ENCODE measurements at regions not wholly inside any gene's neighbourhood (a gene's known extent, or its start where the extent isn't known, plus 50 kb on each side); places are given as distances from the start of the nearest gene placed in this dataset.

GRCh38 chr5:51286046-51286445 is 97.2 kb upstream of the ISL1 start:
- no peaks in the 10 kb centered on the region for H3K36me3 Mint-ChIP-seq
- POLR2A ChIA-PET (ENCODE audit: partially characterized antibody), result no interaction called here
- no peak for DNase-seq

GRCh38 chr5:51302343-51302742 is 80.9 kb upstream of the ISL1 start:
- no peak overlapping the region for H3K27ac ChIP-seq (ENCODE audit: low read depth, low read length)
- Mint-ChIP-seq H3K9me3 (peaks cover 5 to 24% (median 18%) of the 10 kb centered on the region in 8 donors), H3K4me3 (no peak overlapping the region), H3K27me3 (no peaks in the 10 kb centered on the region), H3K27ac (no peak overlapping the region), H3K36me3 (no peaks in the 10 kb centered on the region), H3K4me1 (no peaks in the 10 kb centered on the region)
- H3K4me3 ChIP-seq (ENCODE audit: low read length in 2 of 2), result no peak overlapping the region
- no peaks in the 10 kb centered on the region for H3K4me1 ChIP-seq (ENCODE audit: insufficient read depth, low read length)
- CTCF ChIA-PET (ENCODE audit: partially characterized antibody), result no interaction called here
- no peaks in the 10 kb centered on the region for H3K36me3 ChIP-seq (ENCODE audit: insufficient read depth, low read length)
- no peaks in the 10 kb centered on the region for H3K9me3 ChIP-seq (ENCODE audit: control insufficient read depth in 1 of 2, low read length in 2 of 2)
- no peaks in the 10 kb centered on the region for H3K27me3 ChIP-seq (ENCODE audit: insufficient read depth, low read length)
- POLR2A ChIA-PET (ENCODE audit: partially characterized antibody), result no interaction called here
- intact Hi-C loops (cut with micrococcal nuclease), result no loop called here
- no peak for DNase-seq

More at GRCh38 chr5:51286046-51286445, 97.2 kb upstream of the ISL1 start:
- Mint-ChIP-seq H3K27me3 (no peaks in the 10 kb centered on the region), H3K27ac (no peak overlapping the region), H3K4me1 (no peaks in the 10 kb centered on the region), H3K9me3 (peaks cover 0 to 6% (median 0%) of the 10 kb centered on the region in 8 donors), H3K4me3 (no peak overlapping the region)
- Histone ChIP-seq H3K27me3 (ENCODE audit: insufficient read depth, low read length) (no peaks in the 10 kb centered on the region), H3K27ac (ENCODE audit: low read depth, low read length) (no peak overlapping the region), H3K36me3 (ENCODE audit: insufficient read depth, low read length) (no peaks in the 10 kb centered on the region), H3K9me3 (ENCODE audit: control insufficient read depth in 1 of 2, low read length in 2 of 2) (no peaks in the 10 kb centered on the region), H3K4me1 (ENCODE audit: insufficient read depth, low read length) (no peaks in the 10 kb centered on the region), H3K4me3 (ENCODE audit: low read length in 2 of 2) (no peak overlapping the region)
- intact Hi-C loops (cut with micrococcal nuclease), result no loop called here
- CTCF ChIA-PET (ENCODE audit: partially characterized antibody), result no interaction called here

- H3K4me1 Mint-ChIP-seq, result no peaks in the 10 kb centered on the region
- no peak overlapping the region for H3K4me3 ChIP-seq (ENCODE audit: low read length in 2 of 2)
- no peak overlapping the region for H3K4me3 Mint-ChIP-seq
- no peak overlapping the region for H3K27ac Mint-ChIP-seq
- no peak for DNase-seq
- peaks cover 0 to 4% (median 0%) of the 10 kb centered on the region in 8 donors for H3K9me3 Mint-ChIP-seq
- ChIA-PET POLR2A (ENCODE audit: partially characterized antibody) (no interaction called here), CTCF (ENCODE audit: partially characterized antibody) (no interaction called here)
- H3K27me3 ChIP-seq (ENCODE audit: insufficient read depth, low read length), result no peaks in the 10 kb centered on the region
- no peaks in the 10 kb centered on the region for H3K36me3 ChIP-seq (ENCODE audit: insufficient read depth, low read length)
- H3K9me3 ChIP-seq (ENCODE audit: control insufficient read depth in 1 of 2, low read length in 2 of 2), result no peaks in the 10 kb centered on the region
- H3K27ac ChIP-seq (ENCODE audit: low read depth, low read length), result no peak overlapping the region
- no peaks in the 10 kb centered on the region for H3K27me3 Mint-ChIP-seq
- H3K4me1 ChIP-seq (ENCODE audit: insufficient read depth, low read length), result no peaks in the 10 kb centered on the region
- H3K36me3 Mint-ChIP-seq, result no peaks in the 10 kb centered on the region
- intact Hi-C loops (cut with micrococcal nuclease), result no loop called here
Measured at GRCh38 chr5:51326844-51327243, 56.4 kb upstream of the ISL1 start.

Measured in CD4-positive, alpha-beta memory T cell (primary cell).